DMS79 treated with DMSO at 0.1 percent for 48 hours (cell line): ENCODE measurements at regions not wholly inside any gene's neighbourhood (a gene's known extent, or its start where the extent isn't known, plus 50 kb on each side); places are given as distances from the start of the nearest gene placed in this dataset.
A peak's percentile ranks its signal among the peaks of the same experiment; 100 is the strongest.

Experiments used
- DNase-seq: peaks from one replicate; lab custom pipeline; 2025; lab: John Stamatoyannopoulos, UW

DNA sequence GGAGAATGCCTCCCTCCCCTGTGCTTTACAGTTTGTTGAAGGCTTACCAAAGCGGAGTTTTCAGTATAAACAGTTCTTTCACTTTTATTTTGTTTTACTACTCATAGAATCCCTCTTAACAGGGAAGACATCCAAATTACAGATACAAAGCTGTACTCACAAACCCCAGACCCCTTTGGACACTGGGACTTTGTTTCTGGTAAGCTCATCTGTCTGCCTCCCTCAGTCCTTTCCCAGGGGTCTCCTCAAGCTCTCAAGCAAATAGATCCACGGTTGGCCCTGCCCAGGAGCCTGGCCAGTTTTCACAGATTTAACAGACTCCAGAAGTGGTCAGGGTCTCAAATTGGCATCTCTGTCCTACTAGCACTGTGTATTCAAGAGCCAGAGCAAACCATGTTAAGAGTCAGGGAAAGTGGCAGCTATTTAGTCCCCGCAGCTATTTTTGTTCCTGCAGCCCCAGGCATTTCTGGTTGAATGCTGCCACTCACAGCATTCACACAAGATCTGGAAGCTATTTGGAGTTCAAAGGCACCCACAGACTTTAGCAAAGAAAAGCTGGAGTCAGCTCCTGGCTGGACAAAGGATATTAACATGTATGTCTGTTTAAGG, 54.2 kb downstream of the TMEM100 start:
- DNase-seq, result peak; percentile 4

DNA sequence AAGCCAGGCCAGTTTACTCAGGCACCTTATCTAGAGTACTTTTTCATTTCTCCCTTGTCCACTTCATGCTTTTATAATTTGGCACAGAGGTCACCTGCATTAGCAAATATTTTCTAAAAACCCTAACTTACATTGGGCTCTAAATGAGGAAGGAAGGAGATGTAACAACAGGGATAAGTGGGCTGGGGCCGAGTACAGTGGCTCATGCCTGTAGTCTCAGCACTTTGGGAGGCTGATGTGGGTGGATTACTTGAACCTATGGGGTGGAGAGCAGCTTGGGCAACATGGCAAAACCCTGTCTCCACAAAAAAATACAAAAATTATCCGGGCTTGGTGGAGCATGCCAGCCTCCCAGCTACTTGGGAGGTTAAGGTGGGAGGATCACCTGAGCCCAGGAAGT, 55.9 kb downstream of the TMEM100 start:
- DNase-seq, result no peak

DNA sequence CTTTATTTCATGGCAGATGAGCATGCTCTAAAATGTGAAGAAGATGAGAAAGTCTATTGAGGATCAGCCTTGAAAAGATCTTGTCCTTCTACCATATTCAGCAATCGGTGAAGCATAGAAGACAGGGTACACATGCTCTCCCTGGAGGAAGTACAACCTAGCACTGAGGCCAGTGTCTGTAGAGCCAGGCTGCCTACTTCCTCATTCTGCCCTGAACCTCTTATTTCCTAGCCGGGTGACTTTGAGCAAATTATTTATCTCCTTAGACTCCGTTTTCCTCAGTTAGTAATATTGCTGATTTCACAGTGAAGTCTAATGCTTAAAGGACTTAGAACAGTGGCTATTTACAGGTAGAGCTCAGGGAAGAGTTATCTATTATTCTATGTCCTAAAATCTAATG, 58.4 kb downstream of the TMEM100 start:
- no peak for DNase-seq

DNA sequence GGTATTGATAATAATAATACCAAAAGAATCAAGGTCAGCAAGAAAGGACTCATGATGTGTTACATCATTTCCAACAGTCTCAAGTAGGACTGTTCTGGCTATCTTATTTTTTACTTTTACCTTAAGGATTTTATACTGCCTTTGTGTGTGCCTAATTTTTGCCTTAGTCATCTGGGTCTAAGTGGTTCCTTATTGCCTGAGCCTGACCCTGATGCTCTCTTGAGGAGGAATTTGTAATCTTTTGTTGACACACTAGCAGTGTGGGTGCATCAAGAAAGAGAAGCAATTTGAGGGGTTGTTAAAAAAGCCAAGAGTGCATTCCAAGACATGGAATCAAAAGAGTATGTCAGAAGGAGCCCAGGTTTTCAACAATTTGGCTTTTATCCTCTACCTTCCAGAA, 59.3 kb downstream of the TMEM100 start:
- no peak for DNase-seq

DNA sequence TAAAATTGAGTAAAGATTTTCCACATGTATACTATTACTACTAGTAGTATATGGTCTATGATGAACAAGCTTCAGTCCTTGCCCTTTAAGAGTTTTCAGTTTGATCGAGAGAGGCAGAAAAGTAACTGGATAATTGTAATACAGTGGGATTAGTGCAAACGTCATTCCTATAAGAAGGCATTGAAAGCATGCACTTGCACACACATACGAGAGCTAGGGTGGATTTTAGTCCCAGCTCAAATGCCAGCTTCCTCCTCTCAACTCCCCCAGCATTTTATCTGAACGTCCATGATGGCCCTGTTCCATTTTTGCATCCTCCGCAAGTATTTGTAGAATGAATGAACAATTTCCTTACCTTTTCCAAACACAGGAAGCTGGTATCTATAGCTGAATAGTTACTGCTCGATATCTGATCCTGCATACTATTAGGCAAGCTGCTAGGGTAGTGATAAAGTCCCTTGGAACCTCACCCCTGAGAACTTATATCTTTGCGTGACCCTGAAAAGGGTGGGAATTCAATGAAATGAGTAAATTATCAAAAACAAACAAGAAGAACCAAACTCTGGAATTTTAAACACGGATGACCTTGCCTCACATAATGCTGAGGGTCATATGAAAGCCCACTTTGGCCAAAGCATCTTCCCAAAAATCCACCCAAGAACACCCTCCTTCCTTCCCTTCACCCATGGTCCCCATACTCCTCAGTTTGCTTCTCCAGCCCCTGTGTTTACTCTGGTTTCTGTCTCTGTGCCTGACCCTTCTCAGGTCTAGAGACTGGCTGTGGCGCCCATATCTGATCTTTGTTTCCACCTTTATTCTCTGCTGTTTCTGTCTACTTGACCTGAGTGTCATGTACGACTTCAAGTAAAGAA, 60.5 kb downstream of the TMEM100 start:
- DNase-seq, result no peak

DNA sequence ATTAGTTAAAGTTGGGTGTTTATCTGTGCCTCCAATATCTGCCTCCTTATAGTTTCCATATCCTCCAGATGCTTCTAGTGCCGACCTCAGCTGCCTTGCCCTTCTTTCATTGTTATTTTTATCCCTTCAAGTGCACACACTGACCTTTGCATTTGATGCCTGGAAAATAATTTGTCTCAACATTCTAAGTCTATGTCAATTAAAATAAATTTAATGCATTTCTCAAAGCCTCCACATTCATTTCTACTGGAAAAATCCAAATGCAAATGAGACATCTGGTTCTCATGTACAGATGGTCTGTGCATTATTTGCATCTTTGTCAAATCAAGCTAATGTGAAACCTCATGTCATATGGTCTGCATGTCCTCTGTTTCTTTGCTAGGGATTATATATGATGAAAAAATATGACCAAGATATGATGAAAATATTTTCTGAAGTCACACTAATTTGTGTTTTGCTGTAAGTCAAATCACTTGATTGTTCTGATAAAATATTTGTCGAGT, 61.4 kb downstream of the TMEM100 start:
- DNase-seq, result no peak

DNA sequence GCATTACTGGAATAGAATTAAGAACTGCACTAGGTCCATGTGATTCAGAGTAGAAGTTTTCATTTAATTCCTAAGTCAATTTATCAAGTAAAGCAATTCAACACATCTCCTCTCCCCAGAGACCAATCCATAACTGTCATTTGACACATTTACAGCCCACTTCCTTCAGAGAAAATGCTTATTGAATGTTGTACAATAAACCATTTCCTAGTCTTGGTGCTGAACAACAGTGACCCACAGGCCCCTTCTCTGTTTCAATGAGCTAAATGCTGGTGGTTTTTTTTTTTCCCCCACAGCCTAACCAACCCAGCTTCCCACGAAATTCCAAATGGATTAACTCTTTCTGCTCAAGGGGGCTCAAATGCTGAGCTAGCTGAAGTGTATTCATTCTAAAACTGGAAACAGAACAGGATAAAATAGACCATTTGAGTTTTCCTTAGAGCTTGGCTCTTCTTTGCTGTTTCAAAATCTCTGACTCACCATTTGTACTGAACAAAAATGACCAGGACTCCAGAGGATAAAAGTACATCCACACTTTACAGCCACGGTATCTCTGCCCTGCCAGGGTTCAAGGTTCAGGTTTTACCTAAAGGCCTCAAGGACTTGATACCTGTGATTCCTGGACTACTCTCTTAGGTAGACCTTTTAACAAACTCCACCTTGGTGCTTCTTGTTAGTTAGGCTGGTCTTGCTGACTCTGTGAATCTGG, 62.3 kb downstream of the TMEM100 start:
- no peak for DNase-seq

DNA sequence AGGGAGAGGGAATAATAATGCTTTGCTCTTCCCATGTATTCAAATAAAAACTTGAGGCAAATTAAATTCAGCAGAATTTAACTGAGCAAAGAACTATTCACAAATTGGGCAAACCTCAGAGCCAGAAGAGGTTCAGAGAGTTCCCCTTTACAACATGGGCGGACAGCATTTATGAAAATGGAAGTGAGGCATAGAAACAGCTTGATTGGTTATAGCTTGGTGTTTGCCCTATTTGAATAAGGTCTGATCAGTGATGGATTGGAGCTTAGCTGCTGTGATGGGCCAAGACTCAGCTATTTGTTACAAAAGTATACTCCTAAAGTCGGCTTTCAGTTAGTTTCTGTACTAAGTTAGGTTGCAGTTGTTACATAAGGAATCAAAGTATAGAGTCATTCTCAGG, 63.0 kb downstream of the TMEM100 start:
- no peak for DNase-seq

DNA sequence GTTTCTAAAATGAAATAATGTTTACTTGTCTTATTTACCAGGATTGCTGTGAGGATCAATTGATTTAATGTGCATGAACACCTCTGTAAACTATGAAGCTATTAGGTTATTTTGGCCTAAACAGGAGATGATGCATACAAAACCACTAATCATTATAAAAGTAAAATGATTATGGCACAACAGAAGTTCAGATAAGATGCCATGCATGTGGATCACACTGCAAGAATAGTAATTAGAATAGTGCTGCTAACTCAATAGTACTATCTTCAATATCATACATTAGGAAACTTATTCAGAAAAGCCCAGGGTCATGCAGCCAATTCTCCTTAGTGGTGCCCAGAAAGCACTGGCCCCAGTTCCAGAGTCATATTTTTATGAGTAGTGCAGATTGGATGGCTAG, 66.9 kb downstream of the TMEM100 start:
- DNase-seq, result no peak

DNA sequence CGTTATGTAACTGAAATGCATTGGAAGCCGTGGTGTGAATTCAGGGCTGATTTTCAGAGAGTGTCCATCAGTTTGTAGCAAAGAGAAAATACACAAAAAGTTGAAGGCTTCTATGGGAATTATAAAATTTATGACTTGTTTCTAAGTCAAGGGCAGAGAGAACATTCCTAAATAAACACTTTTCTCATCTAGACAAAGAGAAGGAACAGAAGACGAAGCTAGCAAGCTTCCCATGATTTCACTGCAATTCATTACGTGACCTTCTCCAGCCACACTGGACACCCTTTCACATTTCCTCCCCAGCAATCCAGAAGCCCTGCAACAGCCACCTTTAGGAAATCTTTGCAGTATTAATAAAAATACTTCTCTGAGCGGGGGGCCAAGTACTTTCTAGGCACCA, 67.8 kb downstream of the TMEM100 start:
- DNase-seq, result no peak

DNA sequence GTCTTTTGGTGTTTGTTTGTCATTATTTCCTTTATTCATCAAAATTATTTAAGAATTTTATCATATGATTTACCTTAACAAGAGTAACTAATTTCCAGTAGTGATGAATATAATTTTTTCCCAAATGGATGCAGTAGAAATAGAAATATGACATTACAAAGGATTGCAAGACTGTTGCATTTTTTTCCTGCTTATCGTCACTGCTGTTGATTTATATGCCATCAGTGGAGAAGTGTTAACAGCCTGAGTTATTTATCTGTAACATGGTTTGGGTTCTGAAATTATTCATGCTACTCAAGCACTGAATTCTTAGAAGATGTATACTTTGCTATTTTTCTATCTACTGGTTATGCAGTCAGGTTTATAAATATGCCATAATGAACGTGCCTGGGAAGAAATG, 68.6 kb downstream of the TMEM100 start:
- DNase-seq, result no peak

DNA sequence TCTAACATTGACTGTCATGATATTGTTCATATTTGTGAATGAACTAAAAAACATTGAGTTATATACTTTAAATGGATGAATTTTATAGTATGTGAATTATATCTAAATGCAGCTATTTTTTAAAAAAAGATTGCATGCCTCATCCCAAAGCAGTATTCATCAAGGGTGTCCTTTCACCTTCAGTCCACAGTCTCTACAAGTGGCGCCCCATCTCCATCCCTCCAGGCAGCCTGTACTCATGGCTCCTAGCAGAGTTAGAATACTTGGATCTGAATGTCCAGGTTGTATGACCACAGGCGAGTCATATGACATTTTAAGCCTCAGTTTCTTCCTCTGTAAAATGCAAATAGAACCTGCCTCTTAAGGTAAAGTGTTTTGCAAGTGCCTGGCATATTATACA, 69.8 kb downstream of the TMEM100 start:
- no peak for DNase-seq

DNA sequence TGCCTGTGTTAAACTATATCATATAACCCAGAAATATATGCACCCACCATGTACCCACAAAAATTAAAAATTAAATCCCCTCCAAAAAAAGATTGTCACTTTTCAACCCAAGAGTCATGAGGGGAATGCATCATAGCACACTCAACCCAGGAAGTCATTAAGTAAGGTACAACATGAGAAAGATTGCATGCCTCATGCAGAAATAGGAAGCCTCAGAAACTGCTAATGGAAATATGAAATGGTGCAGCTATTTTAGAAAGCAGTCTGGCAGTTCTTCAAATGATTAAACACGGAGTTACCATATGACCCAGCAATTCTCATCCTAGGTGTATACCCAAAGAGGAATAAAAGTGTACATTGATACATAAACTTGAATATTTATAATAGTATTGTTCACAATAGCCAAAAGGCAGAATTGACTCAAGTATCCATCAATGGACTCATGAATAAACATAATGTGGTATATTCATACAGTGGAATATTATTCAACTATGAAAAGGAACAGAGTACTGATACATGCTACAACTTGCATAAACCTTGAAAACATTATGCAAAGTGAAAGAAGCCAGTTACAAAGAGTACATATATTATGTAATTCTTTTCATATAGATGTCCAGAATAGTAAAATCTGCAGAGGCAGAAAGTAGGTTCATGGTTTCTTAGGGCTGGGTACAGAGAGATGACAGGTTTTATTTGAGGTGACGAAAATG, 70.4 kb downstream of the TMEM100 start:
- no peak for DNase-seq

DNA sequence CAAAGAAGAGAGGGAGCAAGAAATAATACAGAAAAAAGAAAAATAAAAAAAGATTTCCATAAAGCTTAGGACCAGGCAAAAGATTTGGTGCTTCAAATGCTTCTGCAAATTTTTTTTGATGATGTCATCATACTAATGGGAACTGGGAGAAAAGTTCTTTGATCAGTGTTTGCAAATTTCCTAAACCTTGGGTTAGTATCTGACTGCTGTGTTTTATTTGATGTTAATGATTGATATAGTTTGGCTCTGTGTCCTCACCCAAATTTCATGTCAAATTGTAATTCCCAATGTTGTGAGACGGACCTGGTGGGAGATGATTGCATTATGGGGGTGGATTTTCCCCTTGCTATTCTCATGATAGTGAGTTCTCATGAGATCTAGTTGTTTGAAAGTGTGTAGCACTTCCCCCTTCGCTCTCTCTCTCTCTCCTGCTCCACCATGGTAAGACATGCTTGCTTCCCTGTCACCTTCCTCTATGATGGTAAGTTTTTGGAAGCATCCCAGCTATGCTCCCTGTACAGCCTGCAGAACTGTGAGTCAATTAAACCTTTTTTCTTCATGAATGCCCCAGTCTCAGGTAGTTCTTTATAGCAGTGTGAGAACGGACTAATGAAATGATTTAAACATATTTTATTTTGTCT, 72.6 kb downstream of the TMEM100 start:
- DNase-seq, result no peak

DNA sequence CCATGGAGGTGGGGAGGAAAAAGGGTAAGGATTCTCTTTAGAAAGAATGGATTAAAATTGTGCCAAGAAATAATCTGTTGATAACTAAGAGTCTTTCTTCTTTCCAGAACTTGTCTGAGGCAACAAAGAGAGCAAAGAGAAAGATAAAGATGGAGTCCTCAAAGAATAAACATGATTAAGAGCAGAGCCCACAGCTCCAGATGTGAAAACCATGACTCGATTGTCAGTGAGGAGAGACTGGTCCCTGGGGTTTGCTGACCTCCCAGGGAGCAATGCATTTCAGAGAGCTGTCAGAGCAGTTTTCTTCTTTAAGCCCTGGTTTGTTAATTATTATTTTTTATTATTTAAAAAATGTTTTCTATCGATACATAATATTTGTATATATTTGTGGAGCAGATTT, 74.6 kb downstream of the TMEM100 start:
- DNase-seq, result no peak

DNA sequence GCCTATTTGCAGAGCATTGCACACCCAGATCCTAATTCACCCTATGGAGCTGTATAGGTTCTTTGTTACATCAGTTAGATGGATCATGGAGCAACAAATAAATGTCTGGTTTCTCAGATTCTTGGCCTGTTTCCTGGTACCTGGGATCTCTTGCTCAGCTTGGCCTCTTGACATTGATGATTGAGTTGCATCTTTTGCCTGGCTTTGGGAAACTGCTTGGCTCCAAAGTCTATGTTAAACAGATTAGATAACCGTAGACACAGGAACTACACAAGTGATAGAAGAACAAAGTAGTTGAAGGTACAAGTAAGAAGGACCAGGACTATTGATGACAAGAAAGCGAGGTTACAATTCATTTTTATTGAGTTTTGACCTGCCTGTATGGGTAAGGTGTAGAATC, 77.3 kb downstream of the TMEM100 start:
- DNase-seq, result no peak

DNA sequence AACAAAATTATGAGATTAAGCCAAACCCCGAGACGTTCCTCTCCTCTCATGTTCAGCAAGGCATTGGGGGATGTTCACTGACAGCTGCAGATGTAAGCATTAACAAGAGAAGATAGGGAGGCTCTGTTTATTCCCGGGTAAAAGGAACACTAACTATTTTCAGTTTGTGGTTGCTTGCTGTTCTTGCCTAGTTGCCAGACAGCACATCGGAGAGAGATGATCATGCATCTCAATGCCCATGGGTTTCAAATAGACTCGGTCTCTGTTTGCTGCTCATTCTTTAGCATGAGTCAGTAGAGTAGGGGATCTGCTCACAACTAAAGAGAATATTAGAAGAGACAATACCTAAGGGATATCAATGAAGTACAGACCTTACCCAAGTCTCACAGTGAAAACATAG, 78.3 kb downstream of the TMEM100 start:
- DNase-seq, result no peak

DNA sequence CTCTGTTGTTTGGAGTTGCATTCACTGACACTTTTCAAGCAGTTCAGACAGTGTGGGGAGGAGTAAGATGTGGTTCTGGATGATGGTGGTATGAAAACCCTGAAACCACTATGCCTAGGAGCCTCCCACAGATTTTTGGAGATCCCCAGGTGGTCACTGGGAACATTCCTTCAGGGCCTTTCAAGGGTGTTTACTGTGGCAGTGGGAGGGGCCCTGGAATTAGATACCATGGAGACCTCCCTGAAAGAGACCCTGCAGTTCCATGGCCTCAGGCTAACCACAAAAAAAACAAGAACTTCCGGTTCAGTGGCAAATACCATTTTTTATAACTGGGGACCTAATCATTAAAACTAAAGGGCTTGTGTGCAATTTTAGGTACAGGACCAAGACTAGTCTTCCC, 79.9 kb downstream of the TMEM100 start:
- no peak for DNase-seq

DNA sequence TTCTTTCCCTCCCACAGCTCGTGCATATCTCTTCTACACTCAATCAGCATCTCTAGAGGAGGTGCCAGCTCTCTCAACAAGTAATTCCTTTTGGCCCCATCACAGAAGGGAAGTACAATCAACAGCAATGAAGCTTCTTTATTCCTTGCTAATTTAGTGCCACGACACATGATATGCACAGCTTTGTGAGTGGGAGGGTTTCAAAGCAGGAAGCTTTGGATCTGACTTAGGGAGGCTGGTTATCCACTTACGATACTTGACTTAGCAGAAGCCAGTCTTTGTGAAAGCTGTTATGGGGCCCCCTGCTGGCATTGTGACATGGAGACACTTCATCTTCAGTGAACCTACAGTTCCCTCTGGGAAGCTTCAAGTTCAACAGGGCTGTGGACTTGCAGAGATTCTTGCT, 81.0 kb downstream of the TMEM100 start:
- no peak for DNase-seq

DNA sequence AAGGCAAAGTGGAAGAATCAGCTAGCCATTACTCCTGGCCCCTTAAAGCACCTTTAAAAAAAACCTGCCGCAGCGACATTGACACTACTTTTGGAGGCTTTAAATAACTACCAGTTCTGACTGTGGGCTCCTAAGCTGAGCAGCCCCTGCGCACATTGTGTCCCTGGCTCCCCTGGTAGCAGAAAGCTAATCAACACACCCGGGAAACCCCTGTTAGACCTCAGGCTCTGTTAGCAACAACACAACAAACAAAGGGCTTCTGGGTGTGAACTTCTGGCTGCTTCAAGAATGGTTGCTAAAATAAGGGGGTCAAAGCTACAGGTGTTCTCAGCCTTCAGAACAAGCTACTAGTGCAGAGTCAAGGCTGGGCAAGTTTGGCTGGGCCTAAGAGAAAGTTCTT, 83.6 kb downstream of the TMEM100 start:
- no peak for DNase-seq

DNA sequence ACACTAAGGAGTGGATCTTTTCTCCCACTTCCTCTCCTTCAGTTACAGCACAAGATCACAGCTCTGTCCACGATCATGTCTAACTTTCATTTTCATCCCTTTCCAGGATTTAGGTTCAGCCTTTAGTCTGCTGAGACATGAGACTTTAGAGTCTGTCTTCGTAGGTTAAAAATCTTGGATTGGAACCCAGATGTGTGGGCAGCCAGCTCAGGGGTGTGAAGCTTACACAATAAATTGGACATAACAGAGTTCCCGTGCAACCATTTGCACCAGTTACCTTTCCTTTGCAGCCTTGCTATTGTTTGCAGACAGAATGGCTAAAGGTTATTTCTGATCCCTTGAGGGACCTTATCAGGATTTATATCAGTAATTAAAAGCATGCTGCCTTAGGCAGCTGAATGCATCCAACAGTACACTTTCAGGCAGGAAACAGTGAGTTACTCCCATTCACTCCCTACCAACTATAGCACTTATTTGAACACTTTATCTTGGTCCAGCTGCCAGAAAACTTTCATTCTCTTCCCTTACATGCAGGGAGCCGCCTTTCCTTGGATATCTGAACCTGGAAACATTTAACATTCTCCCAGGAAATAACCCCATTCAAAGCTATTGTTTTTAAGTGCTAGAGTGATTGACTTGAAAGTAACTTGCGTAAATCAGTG, 87.3 kb downstream of the TMEM100 start:
- no peak for DNase-seq
